Urothelium cell line (cell line): ENCODE measurements at regions not wholly inside any gene's neighbourhood (a gene's known extent, or its start where the extent isn't known, plus 50 kb on each side); places are given as distances from the start of the nearest gene placed in this dataset.
"Not testable (repeated sequence)": the region's sequence is repeated elsewhere in the genome, so short reads cannot be mapped to it uniquely, and the experiment has no call there.

Source experiments
- DNase-seq: peaks from one replicate; pipeline ENCODE4 v3.0.0; 2011; ENCODE audit warnings: low spot score, mixed read lengths
- FAIRE-seq: peaks from 2 replicates; lab custom pipeline; 2011; peaks lifted over from hg19 to GRCh38; lab: Jason Lieb, UNC

- no peak for DNase-seq
- no peak for FAIRE-seq
Observed at GRCh38 chr5:102613661-102614060, 114.9 kb upstream of the SLCO6A1 start.

GRCh38 chr5:102617191-102618187, 118.7 kb upstream of the SLCO6A1 start:
- FAIRE-seq: no peak
- DNase-seq: no peak

GRCh38 chr5:102622262-102622661, 123.5 kb upstream of the SLCO6A1 start:
- DNase-seq: no peak
- no peak for FAIRE-seq

- FAIRE-seq (no peak), DNase-seq (no peak)
Observed at GRCh38 chr5:102623329-102624065, 124.7 kb upstream of the SLCO6A1 start.

GRCh38 chr5:102624405-102624804, 125.6 kb upstream of the SLCO6A1 start:
- no peak for FAIRE-seq
- DNase-seq: no peak

GRCh38 chr5:102625468-102625867, 126.7 kb upstream of the SLCO6A1 start:
- DNase-seq (no peak), FAIRE-seq (no peak)

- DNase-seq (no peak), FAIRE-seq (no peak)
Observed at GRCh38 chr5:102625928-102626327, 127.1 kb upstream of the SLCO6A1 start.

- peak; percentile 10 for DNase-seq
- no peak for FAIRE-seq
Observed at GRCh38 chr5:102627315-102627714, 127.8 kb upstream of the PAM start.

- FAIRE-seq (no peak), DNase-seq (no peak)
Observed at GRCh38 chr5:102628441-102629175, 126.5 kb upstream of the PAM start.

- no peak for DNase-seq
- FAIRE-seq: no peak
Observed at GRCh38 chr5:102629827-102630605, 125.1 kb upstream of the PAM start.

GRCh38 chr5:102635399-102635798, 119.7 kb upstream of the PAM start:
- FAIRE-seq: not testable (repeated sequence)

GRCh38 chr5:102638316-102638715, 116.8 kb upstream of the PAM start:
- FAIRE-seq: no peak
- DNase-seq: no peak

More at GRCh38 chr5:102635399-102635798, 119.7 kb upstream of the PAM start:
- DNase-seq: not testable (repeated sequence)

- no peak for FAIRE-seq
Observed at GRCh38 chr5:102638912-102639652, 116.0 kb upstream of the PAM start.

GRCh38 chr5:102649731-102650130, 105.4 kb upstream of the PAM start:
- FAIRE-seq (no peak), DNase-seq (no peak)

More at GRCh38 chr5:102638912-102639652, 116.0 kb upstream of the PAM start:
- DNase-seq: no peak

GRCh38 chr5:102651466-102651865, 103.6 kb upstream of the PAM start:
- no peak for DNase-seq
- FAIRE-seq: peak; percentile 74

- DNase-seq (no peak), FAIRE-seq (no peak)
Observed at GRCh38 chr5:102654559-102655349, 100.4 kb upstream of the PAM start.

- no peak for FAIRE-seq
Observed at GRCh38 chr5:102659151-102659550, 96.0 kb upstream of the PAM start.

GRCh38 chr5:102660111-102660510, 95.0 kb upstream of the PAM start:
- FAIRE-seq (no peak), DNase-seq (no peak)

More at GRCh38 chr5:102659151-102659550, 96.0 kb upstream of the PAM start:
- no peak for DNase-seq
